Stimulated activated naive CD8-positive, alpha-beta T cell treated with anti-CD3 and anti-CD28 coated beads, Interleukin-15, amount 100 ng/mL, for 72 hours (primary cell): ENCODE measurements at regions not wholly inside any gene's neighbourhood (a gene's known extent, or its start where the extent isn't known, plus 50 kb on each side); places are given as distances from the start of the nearest gene placed in this dataset.

Experiments used
- ATAC-seq: fragments of 150-1000 bp; cut with Tn5 transposase; 2 replicates; pipeline ENCODE4 v1.10.0; 2021; ENCODE audit warnings: mild to moderate bottlenecking, moderate library complexity
- DNase-seq, 2 donors: peaks; one replicate each; pipeline ENCODE4 v3.0.0; 2021 to 2022
- H3K27ac Mint-ChIP-seq, 2 donors: one replicate each; pipeline ENCODE4 v1.8.0; 2022; ENCODE audit warnings: mild to moderate bottlenecking in 2 of 2, mixed read lengths in 2 of 2, moderate library complexity in 2 of 2
- H3K27me3 Mint-ChIP-seq: one replicate; pipeline ENCODE4 v1.8.0; 2022; ENCODE audit warnings: mixed read lengths
- H3K4me1 Mint-ChIP-seq: one replicate; pipeline ENCODE4 v1.8.0; 2022; ENCODE audit warnings: mild to moderate bottlenecking, mixed read lengths
- H3K4me3 Mint-ChIP-seq, 2 donors: one replicate each; pipeline ENCODE4 v1.8.0; 2022; ENCODE audit warnings: mild to moderate bottlenecking in 2 of 2, mixed read lengths in 2 of 2, moderate library complexity in 1 of 2
- H3K9me3 Mint-ChIP-seq, 2 donors: one replicate each; pipeline ENCODE4 v1.8.0; 2022; ENCODE audit warnings: mixed read lengths in 2 of 2

GRCh38 chr12:88411689-88412088 lies 168.6 kb downstream of the KITLG start:
- no peak for DNase-seq
- H3K4me1 Mint-ChIP-seq: no peaks in the 10 kb centered on the region
- no peak overlapping the region for H3K27ac Mint-ChIP-seq

GRCh38 chr12:88413646-88414045 lies 166.6 kb downstream of the KITLG start:
- H3K9me3 Mint-ChIP-seq: no peaks in the 10 kb centered on the region
- H3K27ac Mint-ChIP-seq: no peak overlapping the region
- ATAC-seq: no peak

More at GRCh38 chr12:88411689-88412088, 168.6 kb downstream of the KITLG start:
- ATAC-seq: no peak
- H3K27me3 Mint-ChIP-seq: no peaks in the 10 kb centered on the region
- peaks cover 0 to 4% of the 10 kb centered on the region in 2 donors for H3K9me3 Mint-ChIP-seq
- no peak overlapping the region for H3K4me3 Mint-ChIP-seq

GRCh38 chr12:88416155-88416554 lies 164.1 kb downstream of the KITLG start:
- no peaks in the 10 kb centered on the region for H3K27me3 Mint-ChIP-seq
- DNase-seq (no peak), ATAC-seq (no peak)
- no peaks in the 10 kb centered on the region for H3K4me1 Mint-ChIP-seq
- H3K27ac Mint-ChIP-seq: no peak overlapping the region
- H3K4me3 Mint-ChIP-seq: no peak overlapping the region
- H3K9me3 Mint-ChIP-seq: no peaks in the 10 kb centered on the region

More at GRCh38 chr12:88413646-88414045, 166.6 kb downstream of the KITLG start:
- Mint-ChIP-seq H3K27me3 (no peaks in the 10 kb centered on the region), H3K4me1 (no peaks in the 10 kb centered on the region), H3K4me3 (no peak overlapping the region)
- DNase-seq: no peak

GRCh38 chr12:88416786-88417185 lies 163.5 kb downstream of the KITLG start:
- ATAC-seq (no peak), DNase-seq (no peak)
- Mint-ChIP-seq H3K27me3 (no peaks in the 10 kb centered on the region), H3K27ac (no peak overlapping the region), H3K4me3 (no peak overlapping the region), H3K4me1 (no peaks in the 10 kb centered on the region), H3K9me3 (no peaks in the 10 kb centered on the region)

DNA sequence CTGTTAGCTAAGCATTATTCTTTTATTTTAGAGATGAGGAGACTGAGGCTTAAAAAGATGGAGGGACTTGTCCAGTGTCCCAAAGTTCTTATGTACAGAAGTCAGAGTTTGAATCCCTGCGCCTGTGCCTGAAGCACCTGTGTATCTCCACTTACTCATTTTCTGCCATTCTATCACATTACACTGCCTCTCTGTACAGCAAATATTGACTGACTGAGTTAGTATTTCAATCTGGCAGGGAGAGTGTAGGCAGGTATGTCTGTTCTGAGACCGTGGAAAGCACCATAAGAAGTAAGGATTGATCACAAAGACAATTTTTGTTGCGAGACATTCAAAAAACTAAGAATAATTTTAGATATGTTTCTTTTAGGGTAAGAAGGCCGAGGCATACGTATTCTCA lies 162.7 kb downstream of the KITLG start:
- no peak for DNase-seq
- Mint-ChIP-seq H3K9me3 (no peaks in the 10 kb centered on the region), H3K27ac (no peak overlapping the region), H3K4me3 (no peak overlapping the region), H3K4me1 (no peaks in the 10 kb centered on the region), H3K27me3 (no peaks in the 10 kb centered on the region)
- no peak for ATAC-seq

DNA sequence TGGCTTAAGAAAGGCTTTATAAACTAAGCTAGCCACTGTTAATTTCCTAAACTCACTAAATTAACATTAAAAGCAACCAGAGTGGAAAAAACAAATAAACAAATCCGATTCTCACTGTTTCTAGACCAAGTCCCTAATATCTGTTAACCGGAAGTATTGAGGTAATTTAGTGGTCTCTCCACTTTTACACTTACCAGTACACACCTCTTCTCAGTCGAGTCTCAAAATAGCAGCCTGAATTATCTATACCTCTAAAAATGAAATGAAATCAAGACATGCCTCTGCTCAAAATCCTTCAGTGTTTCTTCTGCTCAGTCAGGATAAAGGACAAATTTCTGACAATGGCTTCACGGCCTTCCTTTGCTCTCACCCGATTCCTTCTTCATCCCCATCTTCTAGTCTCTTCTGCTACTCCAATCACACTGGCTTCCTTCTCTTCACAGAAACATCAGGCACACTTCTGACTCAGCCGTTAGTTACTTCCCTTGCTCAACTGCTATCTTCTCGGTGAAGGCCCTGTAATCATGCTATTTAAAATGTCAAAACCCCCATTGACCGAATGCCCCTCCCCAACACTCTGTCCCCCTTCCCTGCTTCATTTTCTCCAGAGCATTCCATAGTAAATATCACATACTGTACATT lies 161.3 kb downstream of the KITLG start:
- no peaks in the 10 kb centered on the region for H3K9me3 Mint-ChIP-seq
- no peaks in the 10 kb centered on the region for H3K4me1 Mint-ChIP-seq
- ATAC-seq (no peak), DNase-seq (no peak)
- H3K27me3 Mint-ChIP-seq: no peaks in the 10 kb centered on the region
- no peak overlapping the region for H3K4me3 Mint-ChIP-seq
- H3K27ac Mint-ChIP-seq: no peak overlapping the region

DNA sequence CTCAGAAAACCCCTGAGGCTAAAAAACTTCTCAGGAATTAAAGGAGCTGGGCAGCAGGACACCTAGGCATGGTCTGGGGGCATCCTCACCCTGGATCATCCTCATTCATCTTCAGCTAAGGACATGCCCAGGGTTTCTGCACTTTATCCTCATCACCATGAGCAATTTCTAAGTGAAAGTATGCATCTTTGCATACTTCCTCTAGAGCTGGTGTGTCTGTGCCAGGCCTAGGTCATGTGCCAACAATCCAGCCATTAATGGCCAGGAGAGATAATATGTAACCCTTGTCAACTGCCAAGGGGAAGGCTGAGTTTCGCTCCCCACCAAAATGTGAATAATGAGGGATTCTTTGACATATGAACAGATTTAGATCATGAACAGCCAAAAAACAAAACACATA lies 160.5 kb downstream of the KITLG start:
- DNase-seq (no peak), ATAC-seq (no peak)
- Mint-ChIP-seq H3K27me3 (no peaks in the 10 kb centered on the region), H3K4me1 (no peaks in the 10 kb centered on the region), H3K4me3 (no peak overlapping the region), H3K27ac (no peak overlapping the region), H3K9me3 (no peaks in the 10 kb centered on the region)

DNA sequence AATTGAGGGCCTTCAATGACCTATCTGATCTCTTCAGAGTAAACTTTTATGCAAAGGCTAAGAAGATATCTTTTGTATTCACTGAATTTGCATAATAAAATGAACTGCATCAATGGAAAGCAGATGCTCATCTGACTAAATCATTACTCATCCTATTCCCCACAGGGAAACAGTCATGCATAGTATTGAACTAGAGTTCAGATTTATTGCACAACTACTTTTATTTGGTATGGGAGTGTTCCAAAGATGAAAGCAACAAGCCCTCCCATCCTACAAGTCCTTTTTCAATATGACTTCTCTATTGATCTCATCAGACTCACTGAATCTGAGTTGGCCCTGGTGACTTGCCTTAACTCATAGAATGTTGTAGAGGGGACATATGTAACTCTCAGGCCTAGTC lies 159.8 kb downstream of the KITLG start:
- no peak overlapping the region for H3K27ac Mint-ChIP-seq
- ATAC-seq (no peak), DNase-seq (no peak)
- no peaks in the 10 kb centered on the region for H3K4me1 Mint-ChIP-seq
- H3K4me3 Mint-ChIP-seq: no peak overlapping the region
- no peaks in the 10 kb centered on the region for H3K27me3 Mint-ChIP-seq
- no peaks in the 10 kb centered on the region for H3K9me3 Mint-ChIP-seq

DNA sequence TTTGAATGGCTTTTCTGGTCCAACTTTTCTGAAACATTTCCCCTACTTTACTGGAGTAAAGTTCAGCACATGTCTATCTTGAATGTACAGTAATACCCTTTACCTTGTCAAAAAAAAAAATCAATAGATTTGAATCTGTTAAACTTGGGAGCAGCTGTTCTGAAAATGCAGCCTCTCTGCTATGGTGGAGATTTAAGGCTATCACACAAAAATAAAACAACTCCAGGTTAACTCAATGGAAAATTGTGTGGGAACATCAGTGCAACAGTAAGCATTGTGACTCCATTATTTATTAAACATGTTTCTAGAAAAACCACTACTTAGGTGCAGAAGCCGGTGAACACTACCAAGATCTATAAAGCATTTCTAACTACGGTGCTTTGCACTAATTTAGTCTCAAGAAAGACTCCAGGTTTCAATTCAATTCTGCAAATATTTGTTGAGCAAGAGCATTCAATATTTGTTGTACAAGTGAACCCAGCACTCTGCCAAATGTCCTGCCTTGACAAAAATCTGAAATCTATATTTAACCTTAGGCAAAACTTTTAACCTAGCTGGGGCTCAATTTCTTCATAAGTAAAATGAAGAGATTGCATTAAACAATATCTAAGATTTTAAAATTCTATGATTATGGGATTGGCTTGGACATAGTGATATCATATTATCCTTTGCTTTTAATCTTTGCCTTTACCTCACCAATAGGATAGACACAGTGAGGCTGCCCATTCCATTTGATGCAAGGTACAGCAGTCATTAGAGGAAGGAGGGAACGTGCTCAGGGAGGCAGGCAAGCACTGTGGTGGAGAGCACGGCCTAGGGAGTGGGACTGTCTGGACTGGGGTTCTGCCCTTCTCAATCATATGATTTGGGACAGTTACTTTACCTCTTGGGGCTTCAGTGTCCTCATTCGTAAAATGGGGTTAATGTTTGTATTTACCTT lies 155.2 kb downstream of the KITLG start:
- H3K27me3 Mint-ChIP-seq: no peaks in the 10 kb centered on the region
- no peak overlapping the region for H3K4me3 Mint-ChIP-seq
- no peak for DNase-seq
- no peak for ATAC-seq
- peaks cover 0 to 4% of the 10 kb centered on the region in 2 donors for H3K9me3 Mint-ChIP-seq
- H3K27ac Mint-ChIP-seq: no peak overlapping the region
- H3K4me1 Mint-ChIP-seq: no peaks in the 10 kb centered on the region

- ATAC-seq (no peak), DNase-seq (no peak)
- Mint-ChIP-seq H3K4me3 (no peak overlapping the region), H3K9me3 (peaks cover 0 to 4% of the 10 kb centered on the region in 2 donors), H3K27me3 (no peaks in the 10 kb centered on the region), H3K4me1 (no peaks in the 10 kb centered on the region), H3K27ac (no peak overlapping the region)
Observed at GRCh38 chr12:88428350-88428749, 151.9 kb downstream of the KITLG start.

DNA sequence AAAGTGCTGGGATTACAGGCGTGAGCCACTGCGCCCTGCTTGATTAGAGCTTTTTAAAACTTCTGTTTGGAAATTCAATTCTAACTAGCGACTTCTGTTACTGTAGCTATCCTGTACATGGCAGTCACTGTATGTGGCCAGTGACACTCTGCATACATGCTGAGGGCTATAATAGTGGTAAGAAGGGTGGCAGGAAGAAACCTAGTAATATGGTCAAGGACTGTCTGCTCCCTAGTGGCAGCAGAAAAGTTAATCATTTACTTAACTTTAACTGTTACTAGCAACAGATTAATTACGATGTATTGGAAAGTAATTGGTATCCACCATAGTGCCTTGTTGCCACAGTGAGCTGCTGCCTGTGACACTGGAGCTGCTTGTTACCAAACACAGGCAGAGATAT lies 149.0 kb downstream of the KITLG start:
- ATAC-seq: no peak
- no peak overlapping the region for H3K4me3 Mint-ChIP-seq
- no peak overlapping the region for H3K27ac Mint-ChIP-seq
- no peak for DNase-seq
- no peaks in the 10 kb centered on the region for H3K4me1 Mint-ChIP-seq
- H3K9me3 Mint-ChIP-seq: peaks cover 0 to 4% of the 10 kb centered on the region in 2 donors
- H3K27me3 Mint-ChIP-seq: no peaks in the 10 kb centered on the region

DNA sequence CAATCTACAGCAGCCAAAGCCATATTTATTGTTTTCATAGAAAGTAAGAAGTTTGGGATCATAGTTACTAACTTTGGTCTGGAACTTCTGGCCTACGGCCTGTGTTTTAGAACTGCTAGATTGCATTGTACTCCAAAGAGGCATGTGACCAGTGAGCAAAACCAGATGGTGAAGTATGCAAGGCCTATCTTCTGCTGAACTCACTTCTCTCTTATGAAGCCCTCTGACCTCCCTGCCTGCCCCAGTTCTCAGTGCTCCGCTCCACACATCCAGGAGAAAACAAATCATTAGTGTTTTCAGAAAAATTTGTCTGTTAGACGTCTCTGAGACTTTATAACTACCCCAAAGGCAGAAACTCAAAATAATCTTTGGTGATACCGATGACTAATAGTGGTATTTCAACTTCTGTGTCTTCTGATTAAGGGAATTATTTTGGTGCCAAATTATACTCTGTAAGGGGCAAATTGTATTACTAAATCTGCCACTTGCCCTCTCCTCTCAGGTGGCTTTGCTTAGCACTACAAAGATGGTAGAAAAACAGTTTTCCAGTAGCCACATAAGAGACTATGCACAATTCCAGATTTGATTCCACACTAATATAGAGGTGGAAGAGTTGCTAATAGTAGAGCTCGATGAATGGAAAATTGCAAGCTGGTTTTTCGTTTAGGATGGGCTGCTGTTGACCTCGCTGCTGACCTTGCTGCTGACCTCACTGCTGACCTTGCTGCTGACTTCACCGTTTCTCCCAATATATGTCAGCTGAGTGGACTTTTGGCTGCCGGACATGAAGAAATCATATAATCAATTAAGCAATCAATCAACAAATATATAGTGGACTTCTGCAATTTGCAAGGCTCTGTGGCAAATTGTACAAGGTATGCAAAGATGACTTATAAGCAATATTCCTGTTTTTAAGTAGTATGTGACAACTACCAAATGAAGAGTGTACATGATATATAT lies 147.5 kb downstream of the KITLG start:
- DNase-seq (no peak), ATAC-seq (no peak)
- no peaks in the 10 kb centered on the region for H3K27me3 Mint-ChIP-seq
- H3K9me3 Mint-ChIP-seq: peaks cover 0 to 4% of the 10 kb centered on the region in 2 donors
- H3K4me3 Mint-ChIP-seq: no peak overlapping the region
- no peak overlapping the region for H3K27ac Mint-ChIP-seq
- no peaks in the 10 kb centered on the region for H3K4me1 Mint-ChIP-seq

DNA sequence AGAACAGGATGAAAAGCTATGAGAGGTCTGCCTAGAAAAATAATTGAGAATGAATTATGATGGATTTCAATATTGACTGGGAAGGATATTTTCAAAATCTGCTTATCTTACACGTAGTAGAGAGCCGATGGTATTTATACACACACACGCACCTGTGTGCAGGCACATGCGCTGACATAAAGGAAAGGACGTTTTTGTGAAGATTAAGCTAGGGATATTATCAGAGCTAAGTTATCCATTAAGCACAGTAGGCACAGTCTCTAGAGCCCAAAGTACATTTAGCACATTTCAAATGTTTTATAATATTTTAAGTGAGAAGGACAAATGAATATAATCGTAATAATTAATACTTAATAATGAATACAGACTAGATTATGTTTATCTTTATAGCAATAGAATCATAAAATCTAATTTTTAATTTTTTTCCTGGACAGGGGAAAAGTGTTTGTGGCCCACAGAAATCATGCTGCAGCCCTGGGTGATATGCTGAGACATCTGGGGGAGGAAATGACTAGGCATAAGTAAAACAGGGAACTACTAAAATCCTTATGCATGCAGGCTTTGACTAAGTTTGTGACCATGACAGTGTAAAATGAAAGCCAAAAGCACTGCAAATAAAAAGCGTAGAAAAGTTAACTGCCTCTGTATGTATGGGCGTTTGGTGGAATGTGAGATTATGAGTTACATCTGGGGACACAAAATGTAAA lies 146.1 kb downstream of the KITLG start:
- DNase-seq (no peak), ATAC-seq (no peak)
- Mint-ChIP-seq H3K9me3 (no peaks in the 10 kb centered on the region), H3K4me3 (no peak overlapping the region), H3K27me3 (no peaks in the 10 kb centered on the region), H3K27ac (no peak overlapping the region), H3K4me1 (no peaks in the 10 kb centered on the region)

- no peaks in the 10 kb centered on the region for H3K4me1 Mint-ChIP-seq
- H3K9me3 Mint-ChIP-seq: no peaks in the 10 kb centered on the region
- peak overlapping the region in 1 of 2 donors; percentile 58 for H3K27ac Mint-ChIP-seq
Observed at GRCh38 chr12:88435334-88436076, 144.8 kb downstream of the KITLG start.

More at GRCh38 chr12:88435334-88436076, 144.8 kb downstream of the KITLG start:
- no peak overlapping the region for H3K4me3 Mint-ChIP-seq
- H3K27me3 Mint-ChIP-seq: no peaks in the 10 kb centered on the region
- ATAC-seq (no peak), DNase-seq (no peak)
